LNCaP clone FGC (cell line): ENCODE measurements at regions not wholly inside any gene's neighbourhood (a gene's known extent, or its start where the extent isn't known, plus 50 kb on each side); places are given as distances from the start of the nearest gene placed in this dataset.

ENCODE experiments used
- DNase-seq: peaks from one replicate; pipeline ENCODE4 v3.0.0-alpha.2; 2011; ENCODE audit warnings: low read depth
- H3K4me3 ChIP-seq: 2 replicates; pipeline ENCODE4 v1.5.1; 2011; ENCODE audit warnings: mild to moderate bottlenecking, low read depth, low read length, control low read depth
- TF ChIP-seq, protein P1 (sequence below): IDR thresholded peaks from 2 replicates; pipeline ENCODE4 v1.5.1; 2012; ENCODE audit warnings: mild to moderate bottlenecking; ENCODE audit not compliant: control insufficient read depth, insufficient read depth; ENCODE audit errors: extremely low read depth

DNA sequence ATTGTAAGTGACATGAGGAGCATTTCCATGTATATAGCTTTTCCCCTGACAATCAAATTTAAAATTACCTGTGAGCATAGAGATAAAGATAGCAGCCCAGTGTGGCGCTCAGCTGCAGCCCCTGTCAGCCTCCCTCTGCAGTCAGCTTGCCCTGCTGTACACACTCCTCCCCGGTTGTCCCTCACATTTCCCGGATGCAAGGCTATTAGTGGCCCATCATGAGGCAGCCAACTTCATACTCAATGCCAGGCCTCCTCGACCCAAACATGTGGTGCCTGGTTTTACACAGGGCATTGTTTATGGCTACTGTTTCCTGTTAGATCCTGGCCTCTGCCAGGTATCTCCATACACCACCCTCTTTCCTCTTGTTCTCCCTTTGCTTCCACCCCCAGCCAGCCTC, 116.1 kb upstream of the SH3BP4 start:
- TF ChIP-seq, protein P1, sequence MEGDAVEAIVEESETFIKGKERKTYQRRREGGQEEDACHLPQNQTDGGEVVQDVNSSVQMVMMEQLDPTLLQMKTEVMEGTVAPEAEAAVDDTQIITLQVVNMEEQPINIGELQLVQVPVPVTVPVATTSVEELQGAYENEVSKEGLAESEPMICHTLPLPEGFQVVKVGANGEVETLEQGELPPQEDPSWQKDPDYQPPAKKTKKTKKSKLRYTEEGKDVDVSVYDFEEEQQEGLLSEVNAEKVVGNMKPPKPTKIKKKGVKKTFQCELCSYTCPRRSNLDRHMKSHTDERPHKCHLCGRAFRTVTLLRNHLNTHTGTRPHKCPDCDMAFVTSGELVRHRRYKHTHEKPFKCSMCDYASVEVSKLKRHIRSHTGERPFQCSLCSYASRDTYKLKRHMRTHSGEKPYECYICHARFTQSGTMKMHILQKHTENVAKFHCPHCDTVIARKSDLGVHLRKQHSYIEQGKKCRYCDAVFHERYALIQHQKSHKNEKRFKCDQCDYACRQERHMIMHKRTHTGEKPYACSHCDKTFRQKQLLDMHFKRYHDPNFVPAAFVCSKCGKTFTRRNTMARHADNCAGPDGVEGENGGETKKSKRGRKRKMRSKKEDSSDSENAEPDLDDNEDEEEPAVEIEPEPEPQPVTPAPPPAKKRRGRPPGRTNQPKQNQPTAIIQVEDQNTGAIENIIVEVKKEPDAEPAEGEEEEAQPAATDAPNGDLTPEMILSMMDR: no peak
- no peak for DNase-seq
- H3K4me3 ChIP-seq: no peak overlapping the region

DNA sequence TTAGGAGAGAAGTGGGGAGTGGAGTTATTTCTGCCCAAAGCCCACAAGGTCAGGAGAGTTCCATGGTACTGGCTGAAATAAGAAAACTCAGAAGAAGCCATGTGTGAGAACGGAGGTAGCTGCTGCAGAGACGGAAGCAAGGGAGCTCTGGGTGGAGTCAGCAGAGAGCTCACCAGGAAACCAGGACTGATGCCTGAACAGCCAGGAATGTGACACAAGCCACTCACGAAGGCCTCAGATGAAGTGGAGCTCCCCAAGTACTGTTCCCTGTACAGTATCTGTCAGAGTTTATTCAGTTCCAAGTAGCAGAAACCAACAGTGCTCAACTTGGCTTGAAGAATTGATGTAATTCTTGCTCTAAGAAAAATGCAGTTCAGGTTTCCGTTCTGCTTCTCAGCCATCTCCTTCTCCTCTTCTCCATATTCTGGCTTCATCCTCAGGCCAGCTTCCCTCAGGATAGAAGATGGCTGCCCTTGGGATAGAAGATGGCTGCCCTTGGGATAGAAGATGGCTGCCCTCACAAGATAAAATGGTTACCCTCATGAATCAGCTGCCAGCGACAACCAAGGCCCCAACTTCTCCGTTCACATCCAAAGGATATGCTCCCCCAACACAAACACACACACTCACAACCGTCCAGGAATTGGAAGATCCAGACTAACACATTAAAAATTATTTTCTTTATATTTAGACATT, 117.4 kb upstream of the SH3BP4 start:
- no peak for DNase-seq
- TF ChIP-seq, protein P1: no peak
- no peak overlapping the region for H3K4me3 ChIP-seq

DNA sequence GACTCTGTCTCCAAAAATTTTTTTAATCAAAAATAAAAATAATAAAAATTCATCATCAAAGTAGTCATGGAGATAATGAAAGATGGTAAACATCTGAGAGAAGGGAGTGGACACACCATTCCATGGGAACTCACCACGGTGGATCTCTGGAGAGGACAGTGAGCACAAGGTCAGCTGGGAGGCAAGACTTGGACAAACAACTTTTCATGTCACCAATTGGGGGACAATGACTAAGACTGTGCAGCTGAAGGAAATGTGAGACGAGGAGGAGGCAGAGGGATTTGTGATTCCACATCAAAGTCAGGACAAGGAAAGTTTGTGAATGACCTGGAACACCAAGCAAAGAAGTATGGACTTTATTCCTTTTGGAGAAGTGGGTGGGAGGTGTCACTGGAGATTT, 121.0 kb upstream of the SH3BP4 start:
- no peak for DNase-seq
- TF ChIP-seq, protein P1: no peak
- no peak overlapping the region for H3K4me3 ChIP-seq

DNA sequence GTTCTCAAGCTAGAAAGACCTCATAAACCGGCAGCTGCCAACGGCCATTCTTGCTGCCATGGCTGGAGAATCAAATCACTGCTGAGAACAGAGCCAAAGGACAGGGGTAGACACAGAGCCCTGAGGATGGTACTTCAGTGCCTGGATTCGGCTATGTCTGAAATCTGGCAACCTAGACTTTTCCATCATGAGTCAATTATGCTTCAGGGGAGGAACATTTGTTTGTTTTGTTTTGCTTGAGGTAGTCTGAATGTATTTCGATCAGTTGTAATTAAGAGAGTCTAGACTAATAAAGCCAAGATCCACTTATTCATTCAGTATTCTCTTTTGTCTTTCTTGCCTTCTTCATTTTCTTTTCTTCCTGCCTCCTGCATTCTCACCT, 122.8 kb upstream of the SH3BP4 start:
- no peak for DNase-seq

DNA sequence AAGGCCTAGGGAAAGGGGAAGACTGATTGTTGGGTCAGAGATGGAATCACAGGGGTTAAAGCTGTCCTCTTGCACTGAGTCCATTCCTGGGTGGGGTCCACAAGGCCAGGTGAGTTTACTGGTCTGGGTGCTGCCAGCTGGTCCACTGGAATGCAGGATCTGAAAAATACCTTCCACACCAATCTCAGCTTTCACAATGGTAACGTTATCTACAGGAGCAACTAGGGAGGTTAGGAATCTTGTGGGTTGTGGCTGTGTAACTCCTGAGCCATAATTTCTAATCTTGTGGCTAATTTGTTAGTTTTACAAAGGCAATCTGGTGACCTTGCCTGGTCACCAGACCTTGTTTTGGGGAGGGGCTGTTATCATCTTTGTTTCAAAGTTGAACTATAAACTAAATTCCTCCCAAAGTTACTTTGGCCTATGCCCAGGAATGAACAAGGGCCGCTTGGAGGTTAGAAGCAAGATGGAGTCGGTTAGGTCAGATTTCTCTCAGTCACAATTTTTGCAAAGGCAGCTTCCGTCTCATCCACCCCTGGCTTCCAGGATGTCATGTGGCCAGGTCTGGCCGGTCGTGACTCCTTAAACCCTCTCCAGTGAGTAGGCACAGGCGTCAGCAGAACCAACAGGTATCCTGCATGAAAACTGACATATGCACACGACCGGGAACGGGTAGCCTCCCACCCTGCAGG, 123.3 kb upstream of the SH3BP4 start:
- no peak for DNase-seq
- TF ChIP-seq, protein P1: no peak
- no peak overlapping the region for H3K4me3 ChIP-seq

More for the DNA sequence above, 122.8 kb upstream of the SH3BP4 start:
- TF ChIP-seq, protein P1: no peak
- no peak overlapping the region for H3K4me3 ChIP-seq

DNA sequence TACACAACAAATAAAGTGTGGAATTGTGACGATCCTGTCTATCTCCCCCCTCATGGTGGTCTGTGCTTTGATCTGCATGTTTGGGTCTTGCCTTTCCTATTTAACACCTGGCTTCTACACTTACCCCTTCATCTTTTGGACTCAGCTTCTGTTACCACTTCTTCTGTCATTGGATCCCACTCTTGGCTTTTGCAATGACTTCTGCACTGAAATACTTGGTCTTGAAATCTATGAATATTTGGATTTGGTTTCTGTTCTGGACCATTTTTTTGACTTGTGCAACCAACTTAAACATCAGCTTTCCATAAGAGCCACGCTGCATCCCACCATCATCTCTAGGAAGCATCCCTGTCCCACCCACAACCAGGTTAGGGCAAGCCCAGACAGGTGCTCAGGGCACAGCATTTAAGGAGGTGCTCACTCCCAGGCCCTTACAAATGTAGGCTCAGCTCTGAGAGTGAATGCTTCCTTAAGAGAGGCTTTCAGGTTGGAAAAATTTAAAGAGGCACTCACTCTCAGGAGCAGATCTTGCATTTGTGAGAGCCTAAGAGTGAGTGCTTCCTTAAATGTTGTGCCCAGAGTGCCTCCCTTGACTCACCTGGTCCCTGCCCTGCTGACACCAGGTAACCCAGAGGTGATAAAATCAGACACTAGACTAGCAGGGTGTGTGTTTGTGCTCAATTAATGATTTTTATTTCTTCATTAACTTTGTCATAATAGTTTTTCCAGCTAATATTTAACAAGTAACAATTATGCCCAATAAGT, 124.5 kb upstream of the SH3BP4 start:
- TF ChIP-seq, protein P1: no peak
- DNase-seq: no peak
- H3K4me3 ChIP-seq: no peak overlapping the region
